MM.1S (cell line): ENCODE measurements at regions not wholly inside any gene's neighbourhood (a gene's known extent, or its start where the extent isn't known, plus 50 kb on each side); places are given as distances from the start of the nearest gene placed in this dataset.

ENCODE experiments used
- EZH2 ChIP-seq: fragments of 300-600 bp; sonication (generic); optimal IDR thresholded peaks from 2 replicates; pipeline ENCODE3; 2017; ENCODE audit warnings: low read depth, mild to moderate bottlenecking, antibody characterized with exemption, low read length, mixed read lengths
- TF ChIP-seq, protein P1 (sequence below): fragments of 300-600 bp; sonication (generic); IDR thresholded peaks from 2 replicates; pipeline ENCODE4 v1.5.1; 2016; ENCODE audit warnings: antibody characterized with exemption, low read length, mixed read lengths

- TF ChIP-seq, protein P1, sequence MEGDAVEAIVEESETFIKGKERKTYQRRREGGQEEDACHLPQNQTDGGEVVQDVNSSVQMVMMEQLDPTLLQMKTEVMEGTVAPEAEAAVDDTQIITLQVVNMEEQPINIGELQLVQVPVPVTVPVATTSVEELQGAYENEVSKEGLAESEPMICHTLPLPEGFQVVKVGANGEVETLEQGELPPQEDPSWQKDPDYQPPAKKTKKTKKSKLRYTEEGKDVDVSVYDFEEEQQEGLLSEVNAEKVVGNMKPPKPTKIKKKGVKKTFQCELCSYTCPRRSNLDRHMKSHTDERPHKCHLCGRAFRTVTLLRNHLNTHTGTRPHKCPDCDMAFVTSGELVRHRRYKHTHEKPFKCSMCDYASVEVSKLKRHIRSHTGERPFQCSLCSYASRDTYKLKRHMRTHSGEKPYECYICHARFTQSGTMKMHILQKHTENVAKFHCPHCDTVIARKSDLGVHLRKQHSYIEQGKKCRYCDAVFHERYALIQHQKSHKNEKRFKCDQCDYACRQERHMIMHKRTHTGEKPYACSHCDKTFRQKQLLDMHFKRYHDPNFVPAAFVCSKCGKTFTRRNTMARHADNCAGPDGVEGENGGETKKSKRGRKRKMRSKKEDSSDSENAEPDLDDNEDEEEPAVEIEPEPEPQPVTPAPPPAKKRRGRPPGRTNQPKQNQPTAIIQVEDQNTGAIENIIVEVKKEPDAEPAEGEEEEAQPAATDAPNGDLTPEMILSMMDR = no peak
- TF ChIP-seq EZH2 = no peak
These were observed 1335.8 kb upstream of the CDH2 start for GRCh38 chr18:29512761-29513160.
